Epithelial cell of esophagus (primary cell): ENCODE measurements at regions not wholly inside any gene's neighbourhood (a gene's known extent, or its start where the extent isn't known, plus 50 kb on each side); places are given as distances from the start of the nearest gene placed in this dataset.
"Not testable (repeated sequence)": the region's sequence is repeated elsewhere in the genome, so short reads cannot be mapped to it uniquely, and the experiment has no call there.

Experiments used
- DNase-seq: peaks from one replicate; pipeline ENCODE4 v3.0.0; 2010; ENCODE audit warnings: low read depth
- H3K4me3 ChIP-seq: 2 replicates; pipeline ENCODE4 v1.5.1; 2011; ENCODE audit warnings: mild to moderate bottlenecking, low read length, control low read depth
- TF ChIP-seq, protein P1 (sequence below): IDR thresholded peaks from 2 replicates; pipeline ENCODE4 v1.5.1; 2011; ENCODE audit warnings: low read depth, mild to moderate bottlenecking, low read length, control low read depth, inconsistent platforms; ENCODE audit not compliant: insufficient read depth; ENCODE audit errors: missing control alignments

DNA sequence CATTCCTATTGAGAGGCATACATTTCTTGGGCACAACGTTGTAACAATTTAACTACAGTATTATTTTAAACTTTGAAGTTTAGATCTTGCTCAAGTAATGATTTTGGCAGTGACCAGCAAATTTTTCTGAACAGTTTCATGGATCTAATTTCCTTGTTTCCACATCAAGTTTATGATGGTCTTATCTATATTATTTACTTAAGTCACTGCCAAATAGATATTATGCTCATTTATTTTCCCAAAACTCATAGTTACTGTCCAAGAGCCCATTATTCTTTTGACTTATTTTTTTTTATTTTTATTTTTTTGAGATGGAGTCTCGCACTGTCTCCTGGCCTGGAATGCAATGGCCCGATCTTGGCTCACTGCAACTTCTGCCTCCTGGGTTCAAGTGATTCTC is 86.5 kb upstream of the TLE4 start:
- H3K4me3 ChIP-seq = no peak overlapping the region
- no peak for DNase-seq
- TF ChIP-seq, protein P1, sequence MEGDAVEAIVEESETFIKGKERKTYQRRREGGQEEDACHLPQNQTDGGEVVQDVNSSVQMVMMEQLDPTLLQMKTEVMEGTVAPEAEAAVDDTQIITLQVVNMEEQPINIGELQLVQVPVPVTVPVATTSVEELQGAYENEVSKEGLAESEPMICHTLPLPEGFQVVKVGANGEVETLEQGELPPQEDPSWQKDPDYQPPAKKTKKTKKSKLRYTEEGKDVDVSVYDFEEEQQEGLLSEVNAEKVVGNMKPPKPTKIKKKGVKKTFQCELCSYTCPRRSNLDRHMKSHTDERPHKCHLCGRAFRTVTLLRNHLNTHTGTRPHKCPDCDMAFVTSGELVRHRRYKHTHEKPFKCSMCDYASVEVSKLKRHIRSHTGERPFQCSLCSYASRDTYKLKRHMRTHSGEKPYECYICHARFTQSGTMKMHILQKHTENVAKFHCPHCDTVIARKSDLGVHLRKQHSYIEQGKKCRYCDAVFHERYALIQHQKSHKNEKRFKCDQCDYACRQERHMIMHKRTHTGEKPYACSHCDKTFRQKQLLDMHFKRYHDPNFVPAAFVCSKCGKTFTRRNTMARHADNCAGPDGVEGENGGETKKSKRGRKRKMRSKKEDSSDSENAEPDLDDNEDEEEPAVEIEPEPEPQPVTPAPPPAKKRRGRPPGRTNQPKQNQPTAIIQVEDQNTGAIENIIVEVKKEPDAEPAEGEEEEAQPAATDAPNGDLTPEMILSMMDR = no peak

DNA sequence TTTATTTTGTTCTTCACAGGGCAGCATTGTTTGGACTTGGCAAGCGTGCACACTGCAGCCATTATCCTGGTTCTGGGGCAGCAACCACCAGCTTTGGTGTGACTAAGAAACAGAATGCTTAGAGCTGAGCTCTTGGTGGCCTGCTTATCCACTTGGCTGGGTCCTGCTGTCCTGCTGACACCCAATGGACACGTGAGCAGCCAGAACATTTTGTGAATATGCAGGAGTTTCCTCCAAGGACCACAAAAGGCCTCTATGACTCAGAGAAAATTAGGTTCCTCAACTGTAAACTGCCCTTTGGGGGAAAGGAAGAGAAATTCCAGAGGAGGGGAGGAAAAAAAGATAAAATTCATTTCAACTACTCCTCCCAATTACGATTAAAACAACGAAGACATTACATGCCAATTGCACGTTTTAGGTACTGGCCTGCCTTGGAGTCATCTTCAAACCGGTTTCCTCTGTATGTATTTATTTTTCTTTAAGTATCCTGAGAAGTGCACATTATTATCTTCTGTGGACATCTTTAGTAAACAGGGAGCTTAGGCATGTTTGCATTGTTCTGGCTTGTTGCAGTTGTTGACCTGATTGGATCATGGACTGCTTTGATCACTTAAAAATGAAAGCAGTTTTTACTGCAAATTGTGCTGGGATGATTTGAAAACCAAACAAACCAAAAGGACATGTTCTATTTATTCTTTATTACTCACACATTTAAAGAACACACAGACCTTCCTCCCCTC is 82.3 kb upstream of the TLE4 start:
- peak; percentile 43 for DNase-seq
- H3K4me3 ChIP-seq = no peak overlapping the region
- TF ChIP-seq, protein P1 = no peak

DNA sequence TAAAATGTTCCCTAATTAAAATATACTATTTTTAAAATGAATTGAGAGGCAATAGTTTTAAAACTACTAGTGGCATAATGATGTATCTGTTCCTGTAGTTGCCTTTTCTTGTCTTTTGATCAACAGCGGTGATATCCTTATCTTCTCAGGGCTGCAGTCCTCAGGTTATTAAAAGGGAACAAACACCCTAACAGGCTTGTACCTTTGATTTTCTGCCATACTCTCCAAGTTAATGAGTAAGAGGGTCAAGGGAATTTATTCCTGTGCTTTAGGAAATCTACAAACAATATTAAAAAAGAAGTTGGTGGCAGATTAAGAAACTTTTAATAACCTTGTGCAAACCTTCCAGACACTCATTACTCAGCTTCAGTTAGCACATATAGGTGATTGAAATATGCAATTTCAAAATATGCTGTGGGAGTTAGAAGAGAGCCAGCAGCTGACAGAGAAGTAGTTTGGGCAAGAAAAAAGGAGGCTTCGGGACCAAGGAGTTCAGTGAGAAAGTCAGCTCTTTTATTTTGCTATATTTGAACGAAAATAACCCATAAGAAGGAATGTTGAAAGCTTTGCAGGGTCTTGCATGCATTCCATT is 81.0 kb upstream of the TLE4 start:
- H3K4me3 ChIP-seq = no peak overlapping the region
- DNase-seq = peak; percentile 32
- TF ChIP-seq, protein P1 = no peak

GRCh38 chr9:79492092-79493009 is 79.4 kb upstream of the TLE4 start:
- no peak for DNase-seq
- H3K4me3 ChIP-seq = no peak overlapping the region
- TF ChIP-seq, protein P1 = no peak

- not testable (repeated sequence) for H3K4me3 ChIP-seq, DNase-seq
Measured at GRCh38 chr9:79500196-79500864, 71.4 kb upstream of the TLE4 start.

GRCh38 chr9:79501546-79501945 is 70.2 kb upstream of the TLE4 start:
- H3K4me3 ChIP-seq = no peak overlapping the region
- no peak for DNase-seq
- TF ChIP-seq, protein P1 = no peak

GRCh38 chr9:79507801-79508200 is 64.0 kb upstream of the TLE4 start:
- H3K4me3 ChIP-seq = no peak overlapping the region
- DNase-seq = no peak

More at GRCh38 chr9:79507801-79508200, 64.0 kb upstream of the TLE4 start:
- TF ChIP-seq, protein P1 = no peak
